A549 (cell line): ENCODE measurements at regions not wholly inside any gene's neighbourhood (a gene's known extent, or its start where the extent isn't known, plus 50 kb on each side); places are given as distances from the start of the nearest gene placed in this dataset.

Experiments
- ATAC-seq, 2 experiments: fragments of 200-7000 bp in 1 of 2; fragments of >200 bp in 1 of 2; cut with Nextera tagmentation in 1 of 2; cut with Tn5 transposase in 1 of 2; 3 replicates each; pipeline versions ENCODE4 v1.8.0 to v1.9.1; 2018 to 2020; ENCODE audit warnings: mild to moderate bottlenecking in 1 of 2, moderate library complexity in 1 of 2
- CTCF ChIA-PET: fragments of 300-600 bp; sonication (Branson Sonifier 250); formaldehyde crosslinking; extraction: SDS; loops from one replicate; lab custom pipeline; 2021; ENCODE audit warnings: antibody characterized with exemption, inconsistent platforms; lab: Yijun Ruan, JAX
- POLR2A ChIA-PET: fragments of 350-600 bp; formaldehyde crosslinking; extraction: SDS; loops from one replicate; lab custom pipeline; 2021; ENCODE audit warnings: antibody characterized with exemption, inconsistent platforms; lab: Yijun Ruan, JAX
- DNase-seq, 2 experiments: peaks; one replicate each; pipeline versions ENCODE4 v3.0.0 to v3.0.0-alpha.2; 2011 to 2016; ENCODE audit warnings: low read depth in 1 of 2, low spot score in 1 of 2
- FAIRE-seq: peaks from 2 replicates; lab custom pipeline; 2011; peaks lifted over from hg19 to GRCh38; lab: Jason Lieb, UNC
- H3K27ac ChIP-seq, 2 experiments: fragments of >200 bp; sonication (Bioruptor Twin); formaldehyde crosslinking; 3 replicates each; pipeline ENCODE4 v1.5.1; 2016 to 2017
- H3K4me1 ChIP-seq: fragments of >200 bp; sonication (Bioruptor Twin); formaldehyde crosslinking; 3 replicates; pipeline ENCODE4 v1.6.1; 2016
- H3K4me2 ChIP-seq: fragments of >200 bp; sonication (Bioruptor Twin); formaldehyde crosslinking; 3 replicates; pipeline ENCODE4 v1.6.1; 2016
- H3K4me3 ChIP-seq: fragments of >200 bp; sonication (Bioruptor Twin); formaldehyde crosslinking; 3 replicates; pipeline ENCODE4 v1.5.1; 2016
- H3K9me3 ChIP-seq: fragments of >200 bp; sonication (Bioruptor Twin); formaldehyde crosslinking; 3 replicates; pipeline ENCODE4 v1.6.1; 2016
- ATOH8 ChIP-seq: fragments of 250-450 bp; sonication (Bioruptor Pico); IDR thresholded peaks from 2 replicates; pipeline ENCODE4 v1.5.0; 2020; ENCODE audit warnings: low read depth, mild to moderate bottlenecking, moderate library complexity
- BHLHE40 ChIP-seq: IDR thresholded peaks from 2 replicates; pipeline ENCODE4 v1.6.1; 2012; ENCODE audit warnings: low read depth, low read length, inconsistent platforms
- CTCF ChIP-seq: fragments of >200 bp; sonication (Bioruptor Twin); formaldehyde crosslinking; IDR thresholded peaks from 3 replicates; pipeline ENCODE4 v1.5.1; 2016
- EHF ChIP-seq: fragments of 250-450 bp; sonication (Bioruptor Pico); IDR thresholded peaks from 2 replicates; pipeline ENCODE4 v1.5.0; 2020; ENCODE audit warnings: mild to moderate bottlenecking
- EP300 ChIP-seq, 2 experiments: fragments of >200 bp; sonication (Bioruptor Twin); formaldehyde crosslinking; IDR thresholded peaks; 2 replicates in 1 of 2; 3 replicates in 1 of 2; pipeline ENCODE4 v1.6.1; 2016 to 2017
- ESRRA ChIP-seq: fragments of 150-350 bp; IDR thresholded peaks from 2 replicates; pipeline ENCODE4 v1.6.1; 2014; ENCODE audit warnings: mild to moderate bottlenecking, low read length, borderline replicate concordance
- FOSB ChIP-seq: fragments of 250-450 bp; sonication (Bioruptor Pico); IDR thresholded peaks from 2 replicates; pipeline ENCODE4 v1.5.0; 2020; ENCODE audit warnings: mild to moderate bottlenecking, moderate library complexity
- FOSL2 ChIP-seq, 2 experiments: fragments of 450-650 bp in 1 of 2; fragments of >200 bp in 1 of 2; sonication (Bioruptor Twin) in 1 of 2; formaldehyde crosslinking; IDR thresholded peaks; 2 replicates each; pipeline versions ENCODE4 v1.5.0 to v1.6.1; 2016 to 2020; ENCODE audit warnings: mild to moderate bottlenecking in 1 of 2, moderate library complexity in 1 of 2
- HMGXB4 ChIP-seq: fragments of 250-450 bp; sonication (Bioruptor Pico); IDR thresholded peaks from 2 replicates; pipeline ENCODE4 v1.5.0; 2021; ENCODE audit warnings: mild to moderate bottlenecking, moderate library complexity, borderline replicate concordance
- HOXA7 ChIP-seq: fragments of 250-450 bp; sonication (Bioruptor Pico); IDR thresholded peaks from 2 replicates; pipeline ENCODE4 v1.5.0; 2020; ENCODE audit warnings: mild to moderate bottlenecking, moderate library complexity
- KDM5A ChIP-seq: fragments of 200-600 bp; sonication (generic); IDR thresholded peaks from 2 replicates; pipeline ENCODE4 v1.6.1; 2016; ENCODE audit warnings: antibody characterized with exemption, mild to moderate bottlenecking
- MAFK ChIP-seq: fragments of 450-650 bp; IDR thresholded peaks from 2 replicates; pipeline ENCODE4 v1.6.1; 2014; ENCODE audit not compliant: partially characterized antibody
- MAZ ChIP-seq: fragments of 150-350 bp; IDR thresholded peaks from 2 replicates; pipeline ENCODE4 v1.6.1; 2014; ENCODE audit warnings: antibody characterized with exemption, low read depth, low read length, borderline replicate concordance
- NR3C1 ChIP-seq: fragments of >200 bp; sonication (Bioruptor Twin); formaldehyde crosslinking; IDR thresholded peaks from 3 replicates; pipeline ENCODE4 v1.6.1; 2017
- PBX3 ChIP-seq: IDR thresholded peaks from 2 replicates; pipeline ENCODE4 v1.6.1; 2012
- POLR2AphosphoS2 ChIP-seq: conservative IDR thresholded peaks from 2 replicates; pipeline ENCODE4 v1.6.1; 2012; ENCODE audit warnings: low read length, improper control_type of control experiment, inconsistent platforms
- RAD21 ChIP-seq, 2 experiments: fragments of >200 bp in 1 of 2; sonication (Bioruptor Twin) in 1 of 2; formaldehyde crosslinking in 1 of 2; IDR thresholded peaks in 1 of 2; conservative IDR thresholded peaks in 1 of 2; 2 replicates in 1 of 2; 3 replicates in 1 of 2; pipeline ENCODE4 v1.6.1; 2012 to 2018; ENCODE audit warnings: inconsistent platforms in 1 of 2
- RARB ChIP-seq: fragments of 250-450 bp; sonication (Bioruptor Pico); IDR thresholded peaks from 2 replicates; pipeline ENCODE4 v1.8.0; 2021; ENCODE audit warnings: mild to moderate bottlenecking, moderate library complexity
- REST ChIP-seq: fragments of 200-600 bp; sonication (generic); IDR thresholded peaks from 2 replicates; pipeline ENCODE4 v1.6.1; 2016; ENCODE audit warnings: antibody characterized with exemption, mild to moderate bottlenecking, moderate library complexity
- RFX5 ChIP-seq: fragments of 450-650 bp; IDR thresholded peaks from 2 replicates; pipeline ENCODE4 v1.7.1; 2014; ENCODE audit warnings: antibody characterized with exemption, mild to moderate bottlenecking, moderate library complexity
- SREBF2 ChIP-seq: fragments of 450-650 bp; IDR thresholded peaks from 2 replicates; pipeline ENCODE4 v1.6.1; 2014; ENCODE audit warnings: mild to moderate bottlenecking, moderate library complexity
- TP53 ChIP-seq: fragments of 250-450 bp; sonication (Bioruptor Pico); IDR thresholded peaks from 2 replicates; pipeline ENCODE4 v1.5.0; 2021; ENCODE audit warnings: mild to moderate bottlenecking, moderate library complexity
- ZSCAN20 ChIP-seq: fragments of 250-450 bp; sonication (Bioruptor Pico); IDR thresholded peaks from 2 replicates; pipeline ENCODE4 v1.8.0; 2022; ENCODE audit warnings: mild to moderate bottlenecking, moderate library complexity
- WGBS: methylation state at CpG from one replicate; pipeline ENCODE4 v1.1.6; 2017; ENCODE audit errors: missing lambda C conversion rate; 5-methylcytosine and 5-hydroxymethylcytosine counted together

GRCh38 chr7:142481548-142481947 is 223.7 kb upstream of the PRSS58 start:
- Histone ChIP-seq H3K9me3 (peaks cover 6% of the 10 kb centered on the region; the same call in 1 of the 3 replicates), H3K4me3 (no peak overlapping the region), H3K4me2 (no peak overlapping the region), H3K27ac (no peak overlapping the region), H3K4me1 (no peaks in the 10 kb centered on the region)
- ATAC-seq, result no peak
- 21% methylated on average over 2 of the region's 2 CpGs for WGBS
- POLR2A ChIA-PET, result no interaction called here
- no peak for DNase-seq
- FAIRE-seq, result no peak
- CTCF ChIA-PET, result interaction anchor here (0.6 to 2.4 kb wide), 5 partner anchors 9 to 1567 kb away, joined by 3 to 10 read pairs (median 3); no protein-coding TSS in a partner anchor
- TF ChIP-seq ZSCAN20 (CRISPR knock-in tag), result no peak
- TF ChIP-seq KDM5A, result no peak
- TF ChIP-seq EP300 (IDR thresholded peaks at IDR 0.05), result no peak
- TF ChIP-seq TP53 (CRISPR knock-in tag), result no peak
- no peak for TF ChIP-seq PBX3
- no peak for TF ChIP-seq REST
- no peak for TF ChIP-seq SREBF2
- TF ChIP-seq POLR2AphosphoS2, result no peak
- no peak for TF ChIP-seq HMGXB4 (CRISPR knock-in tag)
- no peak for TF ChIP-seq CTCF
- TF ChIP-seq MAZ, result no peak
- TF ChIP-seq FOSB (CRISPR knock-in tag), result no peak
- no peak for TF ChIP-seq RARB (CRISPR knock-in tag)
- TF ChIP-seq NR3C1, result no peak
- TF ChIP-seq, all 56 proteins: peak for 0

- 31% methylated on average over 9 of the region's 9 CpGs for WGBS
- Histone ChIP-seq H3K4me1 (no peaks in the 10 kb centered on the region), H3K4me3 (no peak overlapping the region), H3K9me3 (peaks cover 6% of the 10 kb centered on the region; the same call in 1 of the 3 replicates), H3K4me2 (no peak overlapping the region), H3K27ac (no peak overlapping the region)
- DNase-seq (peak; percentile 12 to 61), ATAC-seq (peak; percentile 43 to 83; a peak in 3 of 6 replicates), FAIRE-seq (no peak)
- CTCF ChIA-PET, result interaction anchor here (0.6 to 2.7 kb wide), 11 partner anchors 8 to 502 kb away, joined by 3 to 9 read pairs (median 4); no protein-coding TSS in a partner anchor
- POLR2A ChIA-PET, result no interaction called here
- TF ChIP-seq POLR2AphosphoS2 (no peak), CTCF (peak; percentile 47), HOXA7 (CRISPR knock-in tag) (no peak), MAFK (no peak), RAD21 (conservative IDR thresholded peaks at IDR 0.05 in 1 of 2, IDR thresholded peaks at IDR 0.05 in 1 of 2) (0 out of 5 replicates have a peak, but pooled peaks of 1 of the 2 experiments have one; percentile 10), FOSB (CRISPR knock-in tag) (no peak), EHF (no peak), ATOH8 (CRISPR knock-in tag) (no peak), ESRRA (no peak), RFX5 (no peak), FOSL2 (IDR thresholded peaks at IDR 0.05) (no peak), FOSL2 (CRISPR knock-in tag; IDR thresholded peaks at IDR 0.05) (no peak), BHLHE40 (no peak)
Observed at GRCh38 chr7:142478479-142479220, 220.8 kb upstream of the PRSS58 start.
